Hepatic stellate cell (primary cell): ENCODE measurements at regions not wholly inside any gene's neighbourhood (a gene's known extent, or its start where the extent isn't known, plus 50 kb on each side); places are given as distances from the start of the nearest gene placed in this dataset.

ENCODE experiments used
- DNase-seq: peaks from one replicate; pipeline ENCODE4 v3.0.0; 2011; ENCODE audit warnings: low spot score

DNA sequence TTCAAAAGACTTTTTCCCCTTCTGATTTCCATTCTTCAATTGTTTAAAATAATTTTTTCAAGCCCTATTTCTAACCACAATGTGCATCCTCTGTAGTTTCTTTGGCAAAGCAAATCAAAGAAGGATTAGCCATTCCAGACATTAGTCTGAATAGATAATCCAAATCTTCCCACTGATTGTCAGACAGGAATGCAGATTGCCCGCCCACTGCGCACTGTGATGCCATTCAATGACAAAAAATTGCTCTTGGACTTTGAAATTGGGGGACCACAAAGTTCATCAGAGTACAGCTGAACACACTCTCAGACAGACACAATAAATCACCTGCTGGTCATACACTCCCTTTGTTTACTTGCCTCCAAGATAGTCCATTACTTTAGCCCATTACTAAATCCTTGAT is 216.5 kb upstream of the DKK2 start:
- no peak for DNase-seq

DNA sequence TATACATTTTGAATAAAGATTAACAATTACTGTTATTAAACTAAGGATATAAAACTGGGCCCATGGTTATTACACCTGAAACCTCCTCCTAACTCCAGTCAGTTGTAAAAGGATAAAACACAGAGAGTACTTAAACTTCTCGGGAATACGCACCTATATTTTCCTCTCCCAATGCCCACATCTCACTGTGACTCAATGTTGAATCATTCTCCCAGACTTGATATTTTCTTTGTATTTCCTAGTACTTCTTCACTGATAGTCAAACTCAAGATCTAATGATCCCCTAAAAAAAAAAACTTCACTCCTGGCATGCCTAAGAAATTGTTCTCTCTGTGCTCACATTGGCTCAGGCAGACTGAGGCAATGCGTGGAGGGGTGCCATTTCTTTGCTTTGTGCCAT is 212.5 kb upstream of the DKK2 start:
- DNase-seq = no peak

DNA sequence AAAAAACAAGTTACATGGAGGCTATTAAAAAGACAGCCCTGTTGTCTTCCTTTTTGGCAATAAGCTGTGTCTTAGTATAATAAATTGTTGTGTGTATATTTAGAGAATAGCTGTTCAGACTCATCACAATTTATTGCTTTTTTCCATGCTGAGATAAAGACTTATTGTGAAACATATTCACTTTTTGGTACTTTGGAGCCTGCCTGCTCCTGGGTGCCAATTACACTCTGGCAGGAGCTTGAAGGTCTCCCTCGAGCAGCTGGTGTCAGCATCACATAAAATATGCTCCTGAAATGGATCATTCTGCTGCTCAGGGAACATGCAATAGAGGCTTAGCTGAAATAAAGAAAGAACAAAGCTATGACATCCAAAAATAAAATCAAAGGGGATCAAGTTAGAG is 211.6 kb upstream of the DKK2 start:
- DNase-seq = no peak

DNA sequence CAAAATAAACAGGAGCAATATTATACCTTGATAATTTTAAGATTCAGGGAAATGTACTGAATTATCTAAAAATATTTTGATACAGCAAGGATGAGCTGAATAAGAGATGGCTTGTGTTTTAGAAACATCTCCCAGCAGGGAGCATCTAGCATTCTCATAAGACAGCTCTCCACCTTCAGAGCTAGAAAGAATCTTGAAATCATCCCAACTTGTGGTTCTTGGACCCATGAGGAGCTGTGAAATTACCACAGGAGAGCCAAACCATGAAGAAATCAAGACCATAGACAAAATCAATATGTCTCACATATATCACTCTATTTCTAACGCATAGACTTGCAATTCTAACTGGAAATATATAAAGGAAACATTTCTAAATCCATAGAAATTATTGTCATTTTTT is 210.6 kb upstream of the DKK2 start:
- DNase-seq = no peak

DNA sequence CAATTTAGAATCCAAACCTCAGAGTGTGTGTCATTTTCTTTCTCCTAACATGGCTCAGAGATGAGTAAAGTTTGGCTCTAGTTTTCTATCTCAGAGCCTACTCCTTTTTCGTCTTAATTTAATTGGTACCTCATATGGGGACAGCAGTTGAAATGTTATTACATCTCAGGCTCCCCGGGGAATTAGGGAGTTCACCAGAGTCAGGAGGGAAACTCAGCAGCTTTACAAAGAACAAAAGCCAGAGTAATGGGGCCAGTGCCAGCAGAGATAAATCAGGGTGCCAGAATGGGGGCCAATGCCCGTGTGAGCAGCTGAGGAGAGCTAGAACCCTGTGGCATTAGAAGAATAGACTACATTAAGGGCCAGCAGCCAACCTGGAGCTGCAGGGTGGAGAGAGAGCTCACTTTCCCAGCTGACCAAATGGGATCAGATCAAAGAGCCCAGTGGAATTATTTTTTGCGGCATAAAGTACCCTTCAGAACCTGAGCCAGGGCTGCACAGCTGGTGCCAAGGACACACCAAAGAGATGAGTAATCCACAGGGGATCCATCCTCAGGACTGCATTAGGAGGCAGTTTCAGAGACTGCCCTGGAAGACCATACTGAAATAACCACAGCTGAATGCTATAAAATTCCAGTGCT is 207.1 kb upstream of the DKK2 start:
- no peak for DNase-seq

DNA sequence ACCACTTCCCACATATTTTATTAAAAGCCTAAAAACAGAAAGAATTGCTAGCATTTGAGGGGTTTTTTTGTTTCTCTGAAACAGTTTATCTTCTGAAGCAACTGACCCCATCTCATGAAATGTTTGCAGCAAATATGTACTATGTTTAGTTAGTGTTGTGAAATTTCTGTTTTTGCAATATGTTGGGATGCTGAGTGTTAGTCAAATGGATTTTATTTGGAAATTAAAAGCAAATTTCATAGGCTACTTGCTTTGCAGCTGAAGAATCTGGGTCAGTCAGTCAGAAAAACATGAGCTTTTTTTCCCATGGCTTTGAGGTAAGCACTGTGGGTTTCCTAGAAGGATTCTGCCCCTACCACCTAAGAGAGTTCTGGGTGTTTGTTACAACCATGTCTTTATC is 184.9 kb upstream of the DKK2 start:
- no peak for DNase-seq

DNA sequence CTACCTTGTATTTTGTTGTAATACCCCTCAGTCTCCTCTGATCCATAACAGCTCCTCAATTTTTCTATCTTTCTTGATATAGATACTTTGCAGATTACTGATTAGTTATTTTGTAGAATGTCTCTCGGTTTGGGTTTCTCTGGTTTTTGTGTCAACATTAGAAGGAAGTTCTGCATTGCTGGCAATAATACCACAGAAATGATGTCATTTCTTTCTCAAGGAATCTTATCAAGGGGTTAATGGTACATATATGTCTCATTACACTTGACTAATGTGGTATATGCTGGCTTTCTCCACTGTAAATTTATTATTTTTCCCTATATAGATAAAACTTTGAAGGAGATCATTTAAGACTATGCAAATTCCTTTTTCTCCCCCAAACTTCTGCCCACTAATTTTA is 183.6 kb upstream of the DKK2 start:
- DNase-seq = no peak

DNA sequence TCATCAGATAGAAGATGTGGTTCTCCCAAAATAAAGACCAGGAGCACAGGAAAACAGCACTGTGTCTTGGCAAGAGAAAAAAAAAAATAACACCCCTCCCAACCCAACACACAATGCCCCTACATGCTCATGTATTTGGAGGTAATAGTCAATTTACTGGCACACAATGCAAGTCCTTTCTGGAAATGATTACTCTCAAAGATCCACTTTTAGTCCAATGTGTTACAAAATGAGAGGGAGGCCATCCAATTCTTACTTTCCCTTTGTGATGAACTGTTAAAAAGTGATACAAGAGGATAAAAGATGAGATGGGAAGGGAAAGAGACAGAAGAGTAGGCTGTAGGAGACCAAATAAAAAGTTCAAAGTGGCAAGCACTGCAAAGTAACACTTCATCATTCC is 180.3 kb upstream of the DKK2 start:
- no peak for DNase-seq

DNA sequence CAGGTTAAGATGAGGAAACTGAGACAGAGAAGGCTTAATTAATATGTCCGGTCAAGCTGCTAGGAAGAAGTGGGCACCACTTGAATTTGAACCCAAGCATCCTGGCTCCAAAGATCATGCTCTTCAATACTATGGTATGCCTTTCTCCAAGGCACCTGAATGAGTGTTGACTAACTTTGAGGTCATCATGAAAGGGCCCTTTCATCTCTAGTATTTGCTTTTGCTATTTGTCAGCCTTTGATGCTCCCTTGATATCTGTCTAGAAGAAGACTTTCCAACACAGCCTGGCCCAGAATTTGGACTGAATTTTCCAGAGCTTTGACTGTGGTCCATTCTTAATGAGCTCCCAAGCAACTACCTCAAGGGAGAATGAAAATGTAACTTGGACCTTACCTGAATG is 179.1 kb upstream of the DKK2 start:
- no peak for DNase-seq

DNA sequence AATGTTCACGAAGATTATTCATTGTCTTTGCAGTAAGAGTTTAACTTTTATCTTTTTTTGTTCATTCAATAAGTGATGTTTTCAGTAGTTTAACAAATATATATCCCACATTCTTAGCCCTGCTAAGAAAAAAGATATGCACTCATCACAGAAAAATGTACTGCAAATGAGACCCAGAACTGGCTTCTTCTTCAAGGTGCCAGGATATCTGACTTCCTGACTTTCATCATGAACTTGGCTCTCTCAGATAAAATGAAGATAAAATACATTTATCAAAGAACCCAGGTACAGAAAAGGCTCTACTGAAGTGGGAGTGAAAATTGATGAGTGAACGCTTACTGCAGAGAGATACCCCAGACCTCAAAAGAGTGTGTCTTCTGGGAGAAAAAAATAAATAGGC is 177.8 kb upstream of the DKK2 start:
- no peak for DNase-seq

DNA sequence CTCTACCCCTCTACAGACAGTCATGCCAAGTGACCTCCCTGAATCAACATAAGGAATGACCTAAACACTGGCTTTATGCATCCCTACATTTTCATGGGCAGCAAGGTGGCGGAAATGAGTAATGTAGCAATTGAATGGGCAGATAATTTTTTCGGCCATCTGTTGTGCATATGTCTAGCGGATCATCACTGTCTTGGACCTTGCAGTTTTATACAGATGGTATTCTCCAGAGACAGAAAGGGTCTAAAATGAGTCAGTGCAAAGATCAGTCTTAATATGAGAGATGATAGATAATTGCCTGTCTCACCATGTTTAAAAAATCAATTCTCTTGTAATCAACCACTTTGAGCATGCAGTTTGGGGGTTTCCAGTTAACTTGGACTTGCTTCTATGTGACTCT is 177.3 kb upstream of the DKK2 start:
- DNase-seq = no peak

DNA sequence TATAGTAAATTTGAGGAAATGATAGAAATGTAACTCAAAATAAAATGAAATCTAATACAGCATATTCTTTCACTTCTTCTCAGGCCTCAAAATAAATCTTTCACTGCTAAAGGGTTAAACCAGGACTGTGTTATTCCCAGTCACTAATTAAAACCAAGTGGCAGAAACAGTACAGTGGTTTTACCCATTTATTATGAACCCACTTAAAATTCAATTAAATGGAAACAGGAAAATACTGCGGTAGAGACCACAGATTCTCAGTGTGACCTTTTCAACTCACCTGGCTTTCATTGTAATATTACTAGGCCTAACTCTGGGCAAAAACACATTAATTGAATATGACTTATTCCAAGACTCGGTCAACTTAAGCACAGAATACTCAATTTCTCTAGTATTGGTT is 176.5 kb upstream of the DKK2 start:
- DNase-seq = no peak

DNA sequence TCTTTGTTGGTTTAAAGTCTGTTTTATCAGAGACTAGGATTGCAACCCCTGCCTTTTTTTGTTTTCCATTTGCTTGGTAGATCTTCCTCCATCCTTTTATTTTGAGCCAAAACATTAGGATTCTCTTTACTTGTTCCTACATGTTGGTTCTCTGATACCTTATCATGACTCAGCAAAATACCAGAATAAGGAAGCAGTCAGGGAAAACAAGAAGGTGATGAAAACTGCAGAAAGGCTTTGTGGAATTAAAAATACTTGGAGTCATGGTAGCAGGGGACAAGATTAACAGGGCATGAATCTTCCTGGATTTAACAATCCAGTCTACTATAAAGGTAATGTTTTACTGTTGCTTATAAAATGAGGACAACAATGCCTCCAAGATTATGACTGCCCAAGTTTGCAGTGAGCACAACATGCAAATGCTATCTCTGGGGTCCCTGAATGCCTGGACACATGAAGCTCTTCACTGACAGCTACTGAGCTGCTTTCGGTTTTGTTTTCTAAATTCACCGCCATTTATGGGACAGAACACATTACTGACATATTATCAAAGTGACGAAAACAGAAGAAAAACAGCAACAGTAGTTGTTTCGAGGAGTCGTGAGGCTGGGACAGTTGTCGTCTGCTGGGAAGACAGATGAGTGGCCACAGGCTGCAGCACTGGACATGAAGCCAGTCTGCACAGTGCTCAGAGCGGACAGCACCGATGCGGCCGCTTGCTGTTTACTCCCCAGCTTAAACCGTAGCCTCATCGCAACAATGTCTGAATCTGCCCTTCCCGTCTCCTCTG is 174.5 kb upstream of the DKK2 start:
- DNase-seq = peak; percentile 11

DNA sequence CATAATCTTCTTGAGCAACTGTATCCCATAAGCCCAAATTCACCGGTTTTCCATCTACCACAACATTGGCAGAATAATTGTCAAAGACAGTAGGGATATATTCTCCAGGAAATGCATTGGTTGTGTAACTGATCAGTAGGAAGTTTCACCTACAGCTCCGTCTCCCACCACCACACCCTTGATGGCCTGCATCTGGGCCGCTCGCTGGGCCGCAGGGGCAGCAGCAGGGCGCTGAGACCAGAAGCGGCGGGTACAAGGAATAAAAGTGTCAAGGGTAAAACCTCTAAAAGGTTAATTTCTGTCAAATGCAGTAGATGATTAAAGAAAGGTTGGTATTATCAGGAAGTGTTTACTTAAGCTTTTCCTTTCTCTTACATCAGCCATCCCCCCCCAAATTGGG is 167.6 kb upstream of the DKK2 start:
- no peak for DNase-seq

DNA sequence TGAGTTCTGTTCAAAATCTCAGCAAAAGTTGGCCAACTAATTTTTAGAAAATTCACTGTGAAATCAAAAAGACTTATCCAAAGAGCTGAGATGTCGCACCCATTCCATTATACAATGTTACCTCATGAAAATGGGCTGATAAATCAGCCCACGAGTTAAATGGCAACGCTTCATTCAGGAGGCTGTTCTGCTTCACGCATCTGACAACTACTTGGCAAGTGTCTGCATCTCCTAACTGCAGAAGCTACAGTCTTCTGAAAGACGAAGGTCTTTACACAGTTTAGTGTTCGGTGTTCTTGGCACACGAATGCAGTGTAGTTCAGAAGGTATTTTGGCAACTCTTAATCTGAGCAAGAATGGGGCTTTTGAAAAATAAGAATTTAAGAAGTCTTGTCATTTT is 166.6 kb upstream of the DKK2 start:
- DNase-seq = no peak

DNA sequence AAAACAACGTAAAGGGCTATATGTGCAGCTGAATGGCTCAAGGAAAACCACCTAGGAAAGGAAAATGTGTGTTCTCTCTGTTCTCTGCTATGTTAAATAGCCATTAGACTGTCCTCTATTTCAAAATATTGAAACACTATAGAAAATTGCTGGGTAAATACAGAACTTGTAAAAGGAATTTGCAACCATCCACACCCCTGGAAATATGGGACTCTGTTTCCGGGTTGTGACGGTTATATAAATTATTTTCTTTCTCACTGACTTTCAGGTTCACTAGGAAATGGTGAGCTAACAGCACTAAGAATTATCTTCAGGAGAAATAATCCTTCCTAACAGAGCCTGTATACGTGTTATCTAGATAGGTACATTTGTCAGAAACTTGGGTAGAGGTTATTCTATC is 161.0 kb upstream of the DKK2 start:
- DNase-seq = no peak

DNA sequence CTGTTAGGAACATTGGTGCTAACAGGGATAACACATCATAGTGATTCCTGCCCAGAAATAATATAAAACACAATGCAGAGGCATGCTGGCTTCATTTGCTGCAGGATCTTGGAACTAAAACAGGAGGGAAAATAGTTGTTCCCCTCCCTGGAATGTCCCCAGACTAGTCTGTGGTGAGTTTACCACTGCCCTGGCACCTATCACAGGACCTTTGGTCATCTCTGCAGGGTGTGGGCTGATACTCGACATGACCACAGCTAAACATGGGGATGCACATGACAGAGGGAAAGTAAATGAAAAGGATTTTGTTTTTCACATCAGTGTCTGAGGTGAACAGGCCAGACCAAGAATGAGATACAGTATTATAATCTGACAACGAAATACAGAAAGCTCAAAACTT is 160.2 kb upstream of the DKK2 start:
- no peak for DNase-seq

DNA sequence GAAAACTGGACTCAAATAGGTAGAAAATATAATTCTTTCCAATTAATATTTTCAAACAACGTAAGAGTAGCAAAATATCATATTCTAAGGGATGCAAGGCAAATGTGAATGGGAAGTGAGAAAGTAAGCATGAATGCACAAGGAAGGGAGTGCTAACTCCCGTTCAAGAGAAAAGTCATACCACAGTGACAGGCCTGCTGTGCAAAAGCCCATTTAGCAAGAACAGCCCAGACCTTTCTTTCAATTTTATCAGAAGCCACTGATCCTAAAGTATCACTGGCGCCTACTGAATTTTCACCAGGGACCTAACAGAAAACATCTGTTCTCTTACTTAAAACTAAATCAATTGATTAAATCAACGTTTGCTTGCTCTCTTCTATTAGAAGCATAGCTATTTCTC is 157.9 kb upstream of the DKK2 start:
- DNase-seq = no peak

DNA sequence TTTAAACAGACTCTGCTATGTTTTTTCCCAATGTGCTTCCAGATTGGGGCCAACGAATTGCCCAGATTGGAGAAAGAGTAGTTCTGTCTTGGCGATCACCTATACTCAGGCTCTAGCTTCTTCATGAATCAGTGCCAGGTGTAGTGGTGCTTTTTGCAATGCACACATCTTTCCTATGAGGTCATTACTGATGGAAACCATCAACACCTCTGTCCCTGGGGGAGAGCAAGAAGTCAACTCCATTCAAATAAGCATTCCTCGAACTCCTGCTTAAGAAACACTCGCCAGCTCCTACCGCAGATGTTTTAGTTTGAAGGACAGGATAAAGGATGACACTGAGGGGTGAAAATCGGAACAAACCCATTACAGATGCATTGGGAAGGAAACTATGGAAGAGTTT is 156.5 kb upstream of the DKK2 start:
- DNase-seq = no peak

DNA sequence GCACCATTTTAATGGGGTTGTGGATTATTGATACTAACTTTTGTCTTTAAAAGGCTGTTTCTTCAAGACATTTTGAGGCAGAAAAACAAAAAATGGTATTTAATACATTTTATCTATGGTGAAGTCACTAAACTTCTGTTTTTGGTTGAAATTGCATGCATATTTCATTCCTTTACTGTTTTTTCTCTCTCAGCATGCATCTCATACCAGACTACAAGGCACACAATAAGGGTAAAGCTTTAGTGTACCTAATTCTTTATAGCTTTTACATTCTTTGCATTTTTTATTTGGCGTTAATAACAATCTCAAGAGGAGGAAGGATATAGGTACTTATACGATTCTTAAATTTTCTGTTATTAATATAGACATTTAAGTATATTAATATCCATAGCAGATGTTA is 151.0 kb upstream of the DKK2 start:
- DNase-seq = no peak

DNA sequence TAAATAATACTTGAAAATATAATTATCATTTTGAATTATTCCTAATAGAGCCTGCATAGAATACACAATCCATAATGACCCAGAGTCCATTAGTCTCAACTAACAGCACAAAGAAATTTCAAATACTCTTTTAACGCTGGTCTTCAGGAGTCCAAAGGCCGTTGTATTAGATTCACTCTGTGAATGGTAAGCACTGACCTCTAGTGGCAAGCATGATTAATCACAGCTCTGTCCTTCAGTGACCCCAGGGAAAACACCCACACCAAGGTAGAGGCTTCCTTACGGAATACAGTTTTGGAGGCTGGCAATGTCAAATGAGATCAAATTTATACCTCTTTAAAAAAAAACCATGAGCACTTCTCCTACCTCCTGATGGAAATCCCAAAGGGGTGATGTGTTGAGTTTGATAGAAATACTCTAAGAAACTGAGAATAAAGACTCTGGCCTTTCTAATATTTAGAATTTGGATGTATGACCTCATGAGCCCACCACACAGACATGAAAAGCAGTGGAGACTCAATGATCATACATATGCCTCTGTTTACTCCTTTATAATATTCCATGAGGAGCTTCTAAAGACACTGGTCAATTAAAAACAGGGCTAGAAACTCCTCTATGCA is 147.2 kb upstream of the DKK2 start:
- peak; percentile 1 for DNase-seq

DNA sequence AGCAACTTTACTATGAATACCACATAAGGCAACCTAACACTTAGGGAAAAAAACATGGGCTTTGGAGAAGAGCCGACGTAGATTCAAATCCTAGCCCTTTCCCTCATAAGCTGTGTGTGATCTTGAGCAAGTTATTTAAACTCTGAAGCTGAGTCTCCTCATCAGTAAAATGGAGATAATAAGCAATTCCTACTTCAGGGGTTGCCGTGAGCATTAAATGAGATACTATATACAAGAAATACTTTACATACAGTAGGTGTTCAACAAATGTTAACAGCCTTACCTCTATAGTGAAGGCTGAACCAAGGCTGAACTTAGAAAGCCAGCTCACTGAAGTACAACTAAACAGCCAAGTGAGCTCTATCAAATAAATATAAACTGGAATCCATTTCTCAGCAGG is 146.2 kb upstream of the DKK2 start:
- no peak for DNase-seq

DNA sequence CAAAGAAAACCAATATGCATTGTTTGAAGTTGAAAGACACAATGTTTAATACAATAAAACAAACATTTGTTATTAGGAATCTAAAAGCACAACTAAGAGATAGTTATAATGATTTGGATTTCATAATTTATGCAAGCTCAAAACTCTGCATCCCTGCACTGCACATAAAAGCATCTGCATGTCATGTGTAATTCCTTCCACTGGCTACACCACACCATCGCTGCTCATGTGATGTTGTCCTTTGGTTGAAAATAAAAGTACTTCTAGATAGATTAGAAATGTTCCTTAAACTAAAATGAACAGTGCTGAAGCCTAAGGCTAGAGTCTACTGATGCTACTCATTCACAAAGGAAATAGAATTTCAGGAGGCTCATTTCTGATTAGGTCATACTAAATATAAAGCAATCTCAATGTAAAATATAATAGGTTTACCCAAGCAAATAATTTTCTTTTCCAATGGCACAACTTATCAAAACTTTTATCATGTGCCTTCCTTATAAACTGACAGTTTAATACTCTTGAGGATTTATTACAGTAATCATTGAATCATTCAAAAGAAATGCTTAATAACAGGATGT is 130.8 kb upstream of the DKK2 start:
- DNase-seq = no peak
